Breast epithelium (tissue), 4 donors: ENCODE measurements at regions not wholly inside any gene's neighbourhood (a gene's known extent, or its start where the extent isn't known, plus 50 kb on each side); places are given as distances from the start of the nearest gene placed in this dataset.

Experiments
- DNase-seq, 2 donors: peaks; one replicate each; pipeline ENCODE4 v3.0.0-alpha.2; 2019; ENCODE audit warnings: low spot score in 2 of 2
- H3K27ac ChIP-seq, 2 donors: fragments of 200-600 bp; sonication (generic) in 1 of 2; one replicate each; pipeline ENCODE4 v1.5.1; 2016 to 2019; ENCODE audit warnings: mild to moderate bottlenecking in 1 of 2
- H3K27me3 ChIP-seq, 2 donors: fragments of 200-600 bp; sonication (generic) in 1 of 2; one replicate each; pipeline versions ENCODE4 v1.5.1 to v1.6.0; 2017 to 2019; ENCODE audit warnings: control low read depth in 1 of 2, mild to moderate bottlenecking in 1 of 2
- H3K36me3 ChIP-seq: fragments of 200-600 bp; one replicate; pipeline ENCODE4 v1.5.1; 2019
- H3K4me1 ChIP-seq, 2 donors: fragments of 200-600 bp; sonication (generic); one replicate each; pipeline ENCODE4 v1.5.1; 2016 to 2019; ENCODE audit warnings: control low read depth in 1 of 2
- H3K4me3 ChIP-seq, 3 donors: fragments of 200-600 bp; sonication (generic); 1 replicate in 2 of 3; 2 replicates in 1 of 3; pipeline ENCODE4 v1.5.1; 2016 to 2019; ENCODE audit warnings: mild to moderate bottlenecking in 3 of 3, moderate library complexity in 2 of 3
- H3K9me3 ChIP-seq, 2 donors: fragments of 200-600 bp; sonication (generic) in 1 of 2; one replicate each; pipeline ENCODE4 v1.5.1; 2016 to 2019; ENCODE audit warnings: control low read depth in 1 of 2
- CTCF ChIP-seq, 3 donors: fragments of 450-650 bp; IDR thresholded peaks; one replicate each; pipeline ENCODE4 v1.5.1; 2016 to 2017; ENCODE audit warnings: antibody characterized with exemption in 3 of 3, mild to moderate bottlenecking in 3 of 3, moderate library complexity in 3 of 3
- POLR2A ChIP-seq: fragments of 450-650 bp; IDR thresholded peaks from one replicate; pipeline ENCODE4 v1.6.1; 2016; ENCODE audit warnings: antibody characterized with exemption, mild to moderate bottlenecking, moderate library complexity
- POLR2AphosphoS5 ChIP-seq, 3 donors: sonication (generic); formaldehyde crosslinking; IDR thresholded peaks; one replicate each; pipeline ENCODE4 v1.6.1; 2017; ENCODE audit warnings: antibody characterized with exemption in 3 of 3
- intact Hi-C: fragments of 100-400 bp; cut with DNase I; formaldehyde crosslinking; loops from one replicate; pipeline ENCODE4 v1.15.1; 2023; ENCODE audit warnings: low total_unique reads

DNA sequence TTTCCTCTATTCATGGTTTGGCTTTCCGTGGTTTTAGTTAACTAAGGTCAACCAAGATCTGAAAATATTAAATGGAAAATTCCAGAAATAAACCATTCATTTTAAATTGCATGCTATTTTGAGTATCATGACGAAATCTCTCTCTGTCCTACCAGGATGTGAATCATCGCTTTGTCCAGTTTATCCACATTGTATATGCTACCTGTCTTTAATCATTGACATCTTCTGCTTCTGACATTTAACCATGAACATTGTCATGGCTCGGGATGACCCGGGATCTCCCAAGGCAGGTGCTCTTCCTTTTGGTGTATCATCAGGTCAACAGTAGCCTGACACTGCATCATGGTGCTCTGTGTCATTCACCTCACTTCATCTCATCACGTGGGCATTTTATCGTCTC lies 125.5 kb upstream of the HNRNPU start:
- DNase-seq: no peak
- intact Hi-C loops: no loop called here
- Histone ChIP-seq H3K4me1 (no peaks in the 10 kb centered on the region), H3K9me3 (peaks cover 0 to 5% of the 10 kb centered on the region in 2 donors), H3K27ac (no peak overlapping the region), H3K27me3 (no peaks in the 10 kb centered on the region), H3K36me3 (no peaks in the 10 kb centered on the region), H3K4me3 (no peak overlapping the region)
- no peak for TF ChIP-seq CTCF (IDR thresholded peaks at IDR 0.05)
- TF ChIP-seq POLR2A: no peak
- TF ChIP-seq POLR2AphosphoS5 (IDR thresholded peaks at IDR 0.05): no peak

- Histone ChIP-seq H3K27ac (no peak overlapping the region), H3K9me3 (peaks cover 0 to 5% of the 10 kb centered on the region in 2 donors), H3K36me3 (no peaks in the 10 kb centered on the region), H3K4me1 (no peaks in the 10 kb centered on the region), H3K27me3 (no peaks in the 10 kb centered on the region), H3K4me3 (no peak overlapping the region)
- intact Hi-C loops: no loop called here
- DNase-seq: no peak
- TF ChIP-seq POLR2A: no peak
- TF ChIP-seq CTCF (IDR thresholded peaks at IDR 0.05): no peak
- TF ChIP-seq POLR2AphosphoS5 (IDR thresholded peaks at IDR 0.05): no peak
These were observed 124.2 kb upstream of the HNRNPU start for GRCh38 chr1:244988521-244988920.

GRCh38 chr1:244980605-244981004 lies 116.3 kb upstream of the HNRNPU start:
- H3K4me3 ChIP-seq: no peak overlapping the region
- no peaks in the 10 kb centered on the region for H3K27me3 ChIP-seq
- H3K9me3 ChIP-seq: no peaks in the 10 kb centered on the region
- TF ChIP-seq POLR2A (no peak), CTCF (IDR thresholded peaks at IDR 0.05) (no peak), POLR2AphosphoS5 (IDR thresholded peaks at IDR 0.05) (no peak)
- no peaks in the 10 kb centered on the region for H3K4me1 ChIP-seq
- no peaks in the 10 kb centered on the region for H3K36me3 ChIP-seq
- no peak overlapping the region for H3K27ac ChIP-seq
- no peak for DNase-seq
- intact Hi-C loops: no loop called here

GRCh38 chr1:244974550-244974949 lies 110.2 kb upstream of the HNRNPU start:
- intact Hi-C loops: no loop called here
- Histone ChIP-seq H3K27ac (no peak overlapping the region), H3K27me3 (no peaks in the 10 kb centered on the region), H3K4me3 (no peak overlapping the region), H3K9me3 (no peaks in the 10 kb centered on the region), H3K36me3 (no peaks in the 10 kb centered on the region), H3K4me1 (no peaks in the 10 kb centered on the region)
- DNase-seq: no peak
- TF ChIP-seq POLR2A (no peak), POLR2AphosphoS5 (IDR thresholded peaks at IDR 0.05) (no peak), CTCF (IDR thresholded peaks at IDR 0.05) (no peak)

DNA sequence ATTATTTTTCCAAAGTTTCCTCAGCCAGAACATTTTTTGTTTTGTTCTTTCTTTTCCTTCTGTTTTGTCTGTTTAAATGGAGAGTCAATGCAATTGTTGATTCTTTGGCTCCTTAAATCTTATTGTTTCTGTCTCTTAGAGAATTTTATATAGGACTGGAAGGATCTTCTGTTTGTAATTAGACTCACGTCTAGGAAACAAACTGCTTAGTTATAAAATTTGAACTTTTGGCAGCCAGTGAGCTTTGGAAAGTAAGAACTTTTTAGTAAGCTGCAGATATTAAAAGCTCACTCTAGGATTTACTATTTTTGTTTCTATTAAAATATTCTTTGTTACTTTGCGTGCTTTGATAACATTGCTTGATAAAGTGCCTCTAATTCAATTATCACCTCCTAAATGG lies 109.8 kb upstream of the HNRNPU start:
- intact Hi-C loops: no loop called here
- TF ChIP-seq CTCF (IDR thresholded peaks at IDR 0.05) (no peak), POLR2A (no peak), POLR2AphosphoS5 (IDR thresholded peaks at IDR 0.05) (no peak)
- no peak for DNase-seq

More for the DNA sequence above, 109.8 kb upstream of the HNRNPU start:
- Histone ChIP-seq H3K4me3 (no peak overlapping the region), H3K9me3 (no peaks in the 10 kb centered on the region), H3K27ac (no peak overlapping the region), H3K27me3 (no peaks in the 10 kb centered on the region), H3K4me1 (no peaks in the 10 kb centered on the region), H3K36me3 (no peaks in the 10 kb centered on the region)
